Neural cell (in vitro differentiated cells): ENCODE measurements at regions not wholly inside any gene's neighbourhood (a gene's known extent, or its start where the extent isn't known, plus 50 kb on each side); places are given as distances from the start of the nearest gene placed in this dataset.
"Not testable (repeated sequence)": the region's sequence is repeated elsewhere in the genome, so short reads cannot be mapped to it uniquely, and the experiment has no call there.

Experiments
- H2AFZ ChIP-seq: fragments of 200-600, 300-800 bp; sonication (generic), shearing (Covaris generic); 2 replicates; pipeline ENCODE4 v1.6.0; 2014; ENCODE audit warnings: low read depth, mild to moderate bottlenecking, antibody characterized with exemption, low read length, moderate library complexity
- H3F3A ChIP-seq: fragments of 200-600 bp; shearing (Covaris generic); 2 replicates; pipeline ENCODE4 v1.6.1; 2016; ENCODE audit warnings: mild to moderate bottlenecking, moderate library complexity, mixed read lengths, antibody characterized with exemption, low read length; ENCODE audit not compliant: insufficient read depth, poor library complexity, severe bottlenecking
- H3K27ac ChIP-seq: fragments of 200-600, 300-800 bp; sonication (generic), shearing (Covaris generic); 2 replicates; pipeline ENCODE4 v1.5.1; 2014; ENCODE audit warnings: mild to moderate bottlenecking, low read length, moderate library complexity
- H3K27me3 ChIP-seq: fragments of 300-800, 200-600 bp; sonication (generic), shearing (Covaris generic); 2 replicates; pipeline ENCODE4 v1.6.0; 2014; ENCODE audit warnings: mild to moderate bottlenecking, low read depth, low read length, moderate library complexity; ENCODE audit not compliant: insufficient read depth
- H3K36me3 ChIP-seq: fragments of 300-800, 200-600 bp; sonication (generic), shearing (Covaris generic); 2 replicates; pipeline ENCODE4 v1.5.1; 2014; ENCODE audit warnings: mild to moderate bottlenecking, antibody characterized with exemption, low read length, moderate library complexity; ENCODE audit not compliant: insufficient read depth
- H3K4me2 ChIP-seq: fragments of 300-800, 200-600 bp; sonication (generic), shearing (Covaris generic); 2 replicates; pipeline ENCODE4 v1.6.0; 2014; ENCODE audit warnings: mild to moderate bottlenecking, low read length
- H3K4me3 ChIP-seq: fragments of 300-800, 200-600 bp; sonication (generic), shearing (Covaris generic); 2 replicates; pipeline ENCODE4 v1.5.1; 2014; ENCODE audit warnings: mild to moderate bottlenecking, low read length, moderate library complexity
- H3K79me2 ChIP-seq: fragments of 200-600 bp; shearing (Covaris generic); replicated peaks from 2 replicates; pipeline ENCODE4 v1.6.0; 2014; ENCODE audit warnings: mild to moderate bottlenecking, low read length, moderate library complexity; ENCODE audit not compliant: insufficient read depth
- H3K9ac ChIP-seq: fragments of 300-800, 200-600 bp; sonication (generic), shearing (Covaris generic); 2 replicates; pipeline ENCODE4 v1.6.1; 2016; ENCODE audit warnings: mild to moderate bottlenecking, low read length, mixed read lengths
- H3K9me2 ChIP-seq: fragments of 200-600 bp; shearing (Covaris generic); 2 replicates; pipeline ENCODE4 v1.6.1; 2016; ENCODE audit warnings: mild to moderate bottlenecking, low read length, mixed read lengths; ENCODE audit not compliant: insufficient read depth
- H3K9me3 ChIP-seq: fragments of 200-600, 300-800 bp; sonication (generic), shearing (Covaris generic); 2 replicates; pipeline ENCODE4 v1.6.1; 2016; ENCODE audit warnings: mild to moderate bottlenecking, mixed run types, low read length, moderate library complexity, mixed read lengths
- H4K20me1 ChIP-seq: fragments of 200-600 bp; shearing (Covaris generic); 2 replicates; pipeline ENCODE4 v1.6.1; 2016; ENCODE audit warnings: mild to moderate bottlenecking, mixed run types; ENCODE audit not compliant: insufficient read depth
- EP300 ChIP-seq: fragments of 450-650 bp; conservative IDR thresholded peaks from 2 replicates; pipeline ENCODE4 v1.6.1; 2014; ENCODE audit warnings: antibody characterized with exemption, mild to moderate bottlenecking, moderate library complexity; ENCODE audit not compliant: poor library complexity, severe bottlenecking
- EZH2 ChIP-seq: fragments of 200-600, 300-800 bp; shearing (Covaris generic), sonication (generic); IDR thresholded peaks from 2 replicates; pipeline ENCODE4 v1.6.1; 2014; ENCODE audit warnings: antibody characterized with exemption, low read length, borderline replicate concordance, mild to moderate bottlenecking; ENCODE audit not compliant: insufficient read depth, poor library complexity, severe bottlenecking
- MXI1 ChIP-seq: fragments of 450-650 bp; conservative IDR thresholded peaks from 2 replicates; pipeline ENCODE4 v1.6.1; 2014; ENCODE audit warnings: antibody characterized with exemption, mild to moderate bottlenecking; ENCODE audit not compliant: poor library complexity, severe bottlenecking
- POLR2AphosphoS5 ChIP-seq: IDR thresholded peaks from 2 replicates; pipeline ENCODE4 v1.6.1; 2012
- RAD21 ChIP-seq: fragments of 450-650 bp; conservative IDR thresholded peaks from 2 replicates; pipeline ENCODE4 v1.6.1; 2014; ENCODE audit warnings: antibody characterized with exemption, mild to moderate bottlenecking, moderate library complexity
- REST ChIP-seq: IDR thresholded peaks from 2 replicates; pipeline ENCODE4 v1.6.1; 2012; ENCODE audit warnings: borderline replicate concordance
- SMC3 ChIP-seq: fragments of 450-650 bp; conservative IDR thresholded peaks from 2 replicates; pipeline ENCODE4 v1.6.1; 2014; ENCODE audit warnings: antibody characterized with exemption, mild to moderate bottlenecking, moderate library complexity; ENCODE audit not compliant: poor library complexity
- TF ChIP-seq, protein P1 (sequence below): fragments of 450-650 bp; IDR thresholded peaks from 2 replicates; pipeline ENCODE4 v1.5.1; 2014; ENCODE audit warnings: antibody characterized with exemption, mild to moderate bottlenecking, moderate library complexity; ENCODE audit not compliant: poor library complexity, severe bottlenecking

- H3K27me3 ChIP-seq, result no peaks in the 10 kb centered on the region
- no peak for TF ChIP-seq SMC3
- no peak for TF ChIP-seq RAD21
- TF ChIP-seq, protein P1, sequence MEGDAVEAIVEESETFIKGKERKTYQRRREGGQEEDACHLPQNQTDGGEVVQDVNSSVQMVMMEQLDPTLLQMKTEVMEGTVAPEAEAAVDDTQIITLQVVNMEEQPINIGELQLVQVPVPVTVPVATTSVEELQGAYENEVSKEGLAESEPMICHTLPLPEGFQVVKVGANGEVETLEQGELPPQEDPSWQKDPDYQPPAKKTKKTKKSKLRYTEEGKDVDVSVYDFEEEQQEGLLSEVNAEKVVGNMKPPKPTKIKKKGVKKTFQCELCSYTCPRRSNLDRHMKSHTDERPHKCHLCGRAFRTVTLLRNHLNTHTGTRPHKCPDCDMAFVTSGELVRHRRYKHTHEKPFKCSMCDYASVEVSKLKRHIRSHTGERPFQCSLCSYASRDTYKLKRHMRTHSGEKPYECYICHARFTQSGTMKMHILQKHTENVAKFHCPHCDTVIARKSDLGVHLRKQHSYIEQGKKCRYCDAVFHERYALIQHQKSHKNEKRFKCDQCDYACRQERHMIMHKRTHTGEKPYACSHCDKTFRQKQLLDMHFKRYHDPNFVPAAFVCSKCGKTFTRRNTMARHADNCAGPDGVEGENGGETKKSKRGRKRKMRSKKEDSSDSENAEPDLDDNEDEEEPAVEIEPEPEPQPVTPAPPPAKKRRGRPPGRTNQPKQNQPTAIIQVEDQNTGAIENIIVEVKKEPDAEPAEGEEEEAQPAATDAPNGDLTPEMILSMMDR, result no peak
- H3K9me3 ChIP-seq, result no peaks in the 10 kb centered on the region
- no peaks in the 10 kb centered on the region for H3K79me2 ChIP-seq
- H3K9ac ChIP-seq, result no peak overlapping the region
- H3F3A ChIP-seq, result no peaks in the 10 kb centered on the region
- no peak overlapping the region for H3K4me2 ChIP-seq
- H4K20me1 ChIP-seq, result no peaks in the 10 kb centered on the region
- no peak overlapping the region for H3K4me3 ChIP-seq
- no peaks in the 10 kb centered on the region for H3K36me3 ChIP-seq
- no peak overlapping the region for H2AFZ ChIP-seq
- no peak overlapping the region for H3K27ac ChIP-seq
- H3K9me2 ChIP-seq, result no peaks in the 10 kb centered on the region
Observed at GRCh38 chr5:29197631-29198454, 1995.6 kb upstream of the CDH6 start.

GRCh38 chr5:29193972-29194371, 1999.5 kb upstream of the CDH6 start:
- H3K36me3 ChIP-seq, result no peaks in the 10 kb centered on the region
- H3K9ac ChIP-seq, result no peak overlapping the region
- H3K27me3 ChIP-seq, result no peaks in the 10 kb centered on the region
- no peak overlapping the region for H3K4me2 ChIP-seq
- TF ChIP-seq EP300 (no peak), SMC3 (no peak), MXI1 (no peak), POLR2AphosphoS5 (no peak), EZH2 (no peak), REST (no peak), RAD21 (no peak)
- TF ChIP-seq, protein P1, result no peak
- no peak overlapping the region for H3K4me3 ChIP-seq
- no peaks in the 10 kb centered on the region for H3F3A ChIP-seq
- no peaks in the 10 kb centered on the region for H4K20me1 ChIP-seq
- H3K79me2 ChIP-seq, result no peaks in the 10 kb centered on the region
- H3K27ac ChIP-seq, result no peak overlapping the region
- H3K9me3 ChIP-seq, result no peaks in the 10 kb centered on the region
- H2AFZ ChIP-seq, result no peak overlapping the region
- no peaks in the 10 kb centered on the region for H3K9me2 ChIP-seq

- not testable (repeated sequence) for H3K9me2 ChIP-seq, H3K4me3 ChIP-seq, H3K79me2 ChIP-seq, H3K9ac ChIP-seq, H3F3A ChIP-seq, H3K9me3 ChIP-seq, H3K27me3 ChIP-seq, H3K36me3 ChIP-seq, H3K4me2 ChIP-seq, H4K20me1 ChIP-seq, H2AFZ ChIP-seq, H3K27ac ChIP-seq
Observed at GRCh38 chr5:29191269-29192048, 2002.0 kb upstream of the CDH6 start.

DNA sequence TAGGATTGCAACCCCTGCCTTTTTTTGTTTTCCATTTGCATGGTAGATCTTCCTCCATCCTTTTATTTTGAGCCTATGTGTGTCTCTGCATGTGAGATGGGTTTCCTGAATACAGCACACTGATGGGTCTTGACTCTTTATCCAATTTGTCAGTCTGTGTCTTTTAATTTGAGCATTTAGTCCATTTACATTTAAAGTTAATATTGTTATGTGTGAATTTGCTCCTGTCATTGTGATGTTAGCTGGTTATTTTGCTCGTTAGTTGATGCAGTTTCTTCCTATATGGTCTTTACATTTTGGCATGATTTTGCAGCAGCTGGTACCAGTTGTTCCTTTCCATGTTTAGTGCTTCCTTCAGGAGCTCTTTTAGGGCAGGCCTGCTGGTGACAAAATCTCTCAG, 2003.1 kb upstream of the CDH6 start:
- not testable (repeated sequence) for H3K9me2 ChIP-seq, H3K79me2 ChIP-seq, H3F3A ChIP-seq, H3K9me3 ChIP-seq, H3K4me2 ChIP-seq, H4K20me1 ChIP-seq, H3K4me3 ChIP-seq, H3K36me3 ChIP-seq, H2AFZ ChIP-seq, H3K27me3 ChIP-seq, H3K27ac ChIP-seq, H3K9ac ChIP-seq
